GM19240 (cell line): ENCODE measurements at regions not wholly inside any gene's neighbourhood (a gene's known extent, or its start where the extent isn't known, plus 50 kb on each side); places are given as distances from the start of the nearest gene placed in this dataset.
"Not testable (repeated sequence)": the region's sequence is repeated elsewhere in the genome, so short reads cannot be mapped to it uniquely, and the experiment has no call there.

Experiments
- DNase-seq: peaks from one replicate; pipeline ENCODE4 v3.0.0; 2011; ENCODE audit warnings: low spot score; ENCODE audit not compliant: insufficient read length

DNA sequence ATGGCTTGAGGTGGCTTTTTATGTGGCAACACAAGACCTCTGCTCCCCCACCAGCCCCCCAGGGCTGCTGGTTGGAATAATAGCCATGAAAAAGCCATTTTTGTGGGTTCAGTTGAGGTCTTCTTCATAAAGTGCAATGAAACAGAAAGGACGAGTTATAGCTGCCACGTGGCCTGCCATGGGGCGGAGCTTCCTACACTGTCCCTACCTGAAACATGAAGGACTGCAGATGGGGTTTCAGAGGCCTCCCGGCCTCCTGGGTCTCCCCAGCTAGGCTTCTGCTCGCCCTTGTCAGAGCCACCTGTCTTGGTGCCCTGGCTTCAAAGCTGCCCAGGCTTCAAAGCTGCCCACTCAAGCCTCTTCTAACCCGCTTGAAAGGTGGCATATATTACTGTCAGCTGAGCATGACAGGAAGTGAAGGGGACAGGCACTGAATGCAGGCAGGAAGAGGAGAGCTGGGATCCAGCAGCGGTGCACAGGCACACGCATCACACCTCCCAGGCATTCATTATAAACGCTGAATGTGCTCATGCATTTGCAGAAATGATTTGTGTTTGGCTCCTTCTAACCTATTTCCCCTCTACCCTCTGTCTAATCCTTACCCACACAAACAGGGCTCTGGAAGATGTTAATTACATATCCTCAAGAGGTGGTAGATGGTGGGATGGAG, 245.9 kb upstream of the PODXL start:
- DNase-seq = no peak

DNA sequence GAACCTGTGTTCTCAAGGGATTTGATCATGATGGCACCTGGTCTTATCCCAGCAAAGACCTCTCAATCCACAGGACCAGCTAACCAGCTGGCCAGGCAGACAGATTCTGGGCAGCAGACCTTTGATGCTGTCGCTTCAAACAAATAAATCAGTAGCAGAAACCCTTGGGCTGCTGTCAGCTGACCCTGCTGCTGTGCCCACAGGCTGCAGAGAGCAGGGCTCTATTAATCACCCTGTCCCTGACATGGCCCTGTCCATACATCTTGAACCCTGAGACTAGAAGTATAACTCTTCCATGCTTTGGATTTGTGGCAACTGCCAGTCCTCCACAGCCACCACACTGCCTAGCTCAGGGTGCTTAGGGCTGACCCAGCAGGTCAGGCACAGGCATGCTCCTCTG, 244.1 kb upstream of the PODXL start:
- DNase-seq = no peak

DNA sequence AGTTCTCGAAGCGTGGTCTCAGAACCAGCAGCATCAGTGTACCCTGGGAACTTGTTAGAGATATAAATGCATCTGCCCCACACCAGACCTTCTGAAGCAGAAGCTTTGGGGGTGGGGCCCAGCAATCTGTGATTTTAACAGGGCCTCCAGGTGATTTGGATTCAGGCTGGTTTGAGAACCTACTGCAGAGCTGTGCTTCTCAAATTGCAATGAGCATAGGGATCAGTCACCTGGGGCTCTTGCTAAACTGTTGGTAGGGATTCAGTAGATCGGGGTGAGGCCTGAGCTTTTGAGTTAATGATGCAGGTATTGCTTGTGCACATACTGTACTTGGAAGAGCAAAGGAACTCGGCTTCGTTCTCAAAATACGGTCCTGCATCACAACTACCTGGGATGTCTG, 243.6 kb upstream of the PODXL start:
- DNase-seq = no peak

DNA sequence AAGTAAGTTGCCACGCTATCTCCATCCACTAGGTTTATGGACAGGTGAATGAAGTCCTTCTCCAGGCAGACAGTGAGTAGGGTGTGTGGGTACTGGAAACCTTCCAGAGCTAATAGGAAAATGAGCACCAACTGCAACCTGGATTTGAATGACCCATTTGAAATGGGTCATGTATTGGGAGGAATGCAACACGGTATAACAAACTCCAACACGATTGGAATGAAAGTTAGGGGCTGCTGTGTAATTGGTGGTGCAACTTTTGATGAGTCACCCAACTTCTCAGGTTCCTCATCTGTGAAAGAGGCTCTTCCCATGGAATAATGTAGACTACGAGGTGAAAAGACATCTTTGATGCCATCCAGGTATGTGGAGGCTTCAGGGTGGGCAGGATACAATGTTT, 241.4 kb upstream of the PODXL start:
- DNase-seq = no peak

DNA sequence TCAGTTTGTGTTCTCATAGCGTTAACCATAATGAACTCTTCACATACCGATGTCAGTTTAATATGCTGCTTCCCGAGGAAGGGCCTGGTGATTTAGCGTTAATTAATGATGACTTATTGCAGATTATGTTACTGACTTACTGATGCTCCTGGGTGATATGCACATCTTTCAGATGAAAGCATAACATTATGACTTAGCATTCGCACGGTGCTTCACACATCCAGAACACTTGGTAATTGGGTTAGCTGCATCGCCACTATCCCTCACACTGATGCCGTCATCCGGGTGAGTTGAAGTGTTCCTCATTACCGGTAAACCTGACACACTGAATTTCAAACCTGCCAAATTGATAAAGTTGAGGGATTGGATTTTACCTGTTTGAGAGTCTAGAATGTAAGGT, 239.0 kb upstream of the PODXL start:
- DNase-seq = no peak

GRCh38 chr7:131792311-131792710, 235.9 kb upstream of the PODXL start:
- no peak for DNase-seq

DNA sequence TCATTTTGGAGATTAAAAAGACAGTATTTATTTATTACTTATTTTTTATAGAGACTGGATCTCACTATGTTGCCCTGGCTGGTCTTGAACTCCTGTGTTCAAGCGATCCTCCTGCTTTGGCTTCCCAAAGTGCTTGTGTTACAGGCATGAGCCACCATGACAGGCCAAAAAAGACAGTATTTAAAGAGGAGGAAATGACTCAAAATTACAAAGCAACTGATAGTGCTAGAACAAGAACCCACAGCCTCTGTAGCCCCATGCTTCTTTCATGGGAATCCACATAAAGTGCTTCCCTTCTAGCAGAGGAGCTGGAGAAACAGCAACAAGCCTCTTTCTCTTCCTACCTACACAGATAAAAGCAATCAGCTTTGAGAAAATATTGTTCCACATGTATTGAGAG, 230.7 kb upstream of the PODXL start:
- DNase-seq = no peak

DNA sequence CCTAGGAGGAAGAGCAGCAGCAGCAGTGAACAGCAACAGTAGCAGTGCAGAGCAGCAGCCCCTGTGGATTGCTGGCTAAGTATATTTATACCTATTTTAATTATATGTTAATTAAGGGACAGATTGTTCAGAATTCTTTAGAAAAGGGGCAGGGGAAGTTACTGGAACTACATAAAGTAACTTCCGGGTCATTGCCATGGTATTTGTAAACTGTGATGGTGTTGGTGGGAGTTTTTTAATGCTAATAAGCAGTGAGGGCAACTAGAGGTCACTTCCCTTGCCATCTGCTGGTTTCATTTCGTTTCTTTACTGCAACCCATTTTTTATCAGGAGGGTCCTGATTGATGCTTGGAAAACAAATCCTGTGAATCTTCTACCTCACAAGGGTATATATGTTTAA, 229.8 kb upstream of the PODXL start:
- no peak for DNase-seq

DNA sequence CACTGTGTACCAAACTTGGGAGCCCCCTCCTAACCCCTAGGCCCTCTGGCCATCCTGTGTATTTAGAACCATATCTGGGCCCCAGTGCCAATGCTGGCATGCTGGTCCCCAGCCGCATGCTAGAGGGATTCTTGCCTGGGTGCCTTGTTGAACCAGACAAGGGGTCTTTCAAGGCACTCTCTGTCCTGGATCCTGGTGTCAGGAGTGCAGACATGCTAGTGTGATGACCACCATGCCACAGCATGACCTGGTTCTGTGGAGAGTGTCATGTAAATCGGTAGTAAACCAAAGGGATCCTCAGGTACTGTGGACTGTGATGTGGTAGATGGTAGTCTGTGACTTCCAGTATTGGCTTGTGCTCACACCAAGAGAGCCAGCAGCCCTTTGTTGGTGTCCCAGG, 222.2 kb upstream of the PODXL start:
- no peak for DNase-seq

DNA sequence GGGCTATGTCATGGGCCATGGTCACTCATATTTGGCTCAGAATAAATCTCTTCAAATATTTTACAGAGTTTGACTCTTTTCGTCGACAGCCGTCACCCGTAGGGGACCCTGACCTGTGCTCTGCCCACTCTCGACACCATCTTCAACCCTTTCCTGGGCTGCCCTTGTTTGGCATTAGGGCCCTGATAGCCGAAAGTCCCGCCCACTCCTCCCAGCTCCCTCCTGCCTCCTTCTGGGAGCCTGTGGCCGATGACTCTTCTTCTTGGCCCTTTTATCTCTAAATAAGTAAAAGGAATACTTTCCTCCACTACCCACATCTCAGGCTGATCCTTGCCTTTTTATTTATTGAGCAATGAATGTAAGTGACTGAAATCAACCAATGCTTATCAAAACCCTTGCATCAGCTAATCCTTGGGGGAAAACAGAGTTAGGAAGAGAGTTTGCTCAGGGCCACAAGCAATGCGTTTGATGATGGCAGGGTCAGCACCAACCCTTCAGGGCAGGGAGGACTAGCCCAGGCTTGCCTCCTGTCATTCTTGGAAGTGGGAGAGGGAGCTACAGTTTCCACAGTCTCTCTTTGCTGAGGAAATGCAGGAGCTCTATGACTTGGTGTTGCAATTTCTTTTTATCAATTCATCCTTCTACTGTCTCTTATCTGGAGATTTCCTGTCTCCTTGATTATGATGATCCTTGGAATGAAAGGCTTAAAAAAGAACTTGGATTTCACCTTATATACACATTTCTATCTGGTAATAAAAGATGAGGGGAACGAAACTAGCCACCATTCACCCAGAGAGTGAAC, 218.2 kb upstream of the PODXL start:
- DNase-seq = no peak

DNA sequence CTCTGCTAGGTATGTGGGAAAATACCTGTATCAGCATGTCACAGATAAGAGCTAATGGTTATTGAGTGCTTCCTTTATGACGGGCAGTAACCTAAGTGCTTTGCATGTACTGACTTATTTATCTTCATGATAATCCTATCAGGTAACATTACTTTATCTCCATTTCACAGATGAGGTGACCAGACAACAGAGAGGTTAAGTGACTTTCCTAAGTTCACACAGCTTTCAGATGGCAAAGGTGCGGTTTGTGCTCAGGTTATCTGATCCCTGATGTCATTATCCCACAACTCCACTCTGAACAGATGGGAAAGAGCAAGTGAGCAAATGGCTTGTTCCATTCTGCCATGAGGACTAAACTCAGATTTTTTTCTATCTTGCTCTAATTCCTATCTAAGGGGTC, 217.0 kb upstream of the PODXL start:
- DNase-seq = no peak

- no peak for DNase-seq
These were observed 212.8 kb upstream of the PODXL start for GRCh38 chr7:131769241-131769640.

DNA sequence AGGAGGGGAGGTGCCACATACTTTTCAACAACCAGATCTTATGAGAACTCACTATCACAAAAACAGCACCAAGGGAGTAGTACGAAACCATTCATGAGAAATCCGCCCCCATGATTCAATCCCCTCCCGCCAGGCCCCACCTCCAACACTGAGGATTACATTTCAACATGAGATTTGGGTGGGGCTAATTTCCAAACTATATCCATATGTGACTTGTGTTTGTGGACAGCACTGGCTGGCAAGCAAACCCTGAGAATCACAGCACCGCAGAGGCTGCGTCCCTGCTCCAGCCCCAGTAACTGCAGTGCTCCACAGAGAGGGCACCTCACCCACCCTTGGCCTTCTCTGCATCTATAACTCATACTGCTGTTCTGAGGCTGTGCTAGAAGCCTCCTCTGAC, 211.2 kb upstream of the PODXL start:
- no peak for DNase-seq

- DNase-seq = no peak
These were observed 209.1 kb upstream of the PODXL start for GRCh38 chr7:131765575-131765974.

- DNase-seq = no peak
These were observed 207.8 kb upstream of the PODXL start for GRCh38 chr7:131764143-131764775.

GRCh38 chr7:131762753-131763152, 206.3 kb upstream of the PODXL start:
- no peak for DNase-seq

DNA sequence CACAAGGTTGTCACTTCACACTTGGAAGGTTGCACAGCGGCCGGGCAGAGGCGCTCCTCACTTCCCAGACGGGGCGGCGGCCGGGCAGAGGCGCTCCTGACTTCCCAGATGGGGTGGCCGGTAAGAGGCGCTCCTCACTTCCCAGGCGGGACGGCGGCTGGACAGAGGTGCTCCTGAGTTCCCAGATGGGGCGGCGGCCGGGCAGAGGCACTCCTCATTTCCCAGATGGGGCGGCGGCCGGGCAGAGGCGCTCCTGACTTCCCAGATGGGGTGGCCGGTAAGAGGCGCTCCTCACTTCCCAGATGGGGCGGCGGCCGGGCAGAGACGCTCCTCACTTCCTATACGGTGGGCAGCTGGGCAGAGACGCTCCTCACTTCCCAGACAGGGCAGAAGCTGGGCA, 199.4 kb upstream of the PODXL start:
- DNase-seq = not testable (repeated sequence)

DNA sequence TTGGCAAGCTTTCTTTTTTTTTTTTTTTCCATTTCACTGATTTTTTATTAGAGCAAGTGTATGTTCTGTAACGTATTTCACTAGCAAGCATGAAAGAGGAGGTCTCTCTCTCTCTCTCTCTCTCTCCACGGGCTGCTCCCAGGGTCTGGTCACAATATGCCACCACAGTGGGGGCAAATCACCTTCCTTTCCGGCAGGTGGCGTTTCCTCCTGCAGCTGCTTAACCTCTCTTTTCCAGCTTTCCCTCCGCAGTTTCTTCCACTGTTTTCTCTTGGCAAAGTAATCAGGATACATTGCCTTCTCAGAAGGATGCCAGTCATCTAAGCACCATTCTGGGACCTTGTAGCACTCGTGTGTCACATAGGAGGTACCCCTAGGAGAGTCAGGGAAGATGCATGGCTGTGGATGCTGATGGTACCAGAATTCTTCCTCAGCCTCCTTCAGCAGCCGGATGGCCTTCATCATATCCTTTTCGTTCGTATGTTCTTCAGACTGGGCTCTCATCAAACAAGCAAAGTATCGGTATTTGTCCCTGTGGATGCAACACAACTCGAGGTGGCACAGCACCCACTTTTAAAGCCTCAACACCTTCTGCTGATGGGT, 197.3 kb upstream of the PODXL start:
- no peak for DNase-seq

- no peak for DNase-seq
These were observed 191.3 kb upstream of the PODXL start for GRCh38 chr7:131747658-131748232.

DNA sequence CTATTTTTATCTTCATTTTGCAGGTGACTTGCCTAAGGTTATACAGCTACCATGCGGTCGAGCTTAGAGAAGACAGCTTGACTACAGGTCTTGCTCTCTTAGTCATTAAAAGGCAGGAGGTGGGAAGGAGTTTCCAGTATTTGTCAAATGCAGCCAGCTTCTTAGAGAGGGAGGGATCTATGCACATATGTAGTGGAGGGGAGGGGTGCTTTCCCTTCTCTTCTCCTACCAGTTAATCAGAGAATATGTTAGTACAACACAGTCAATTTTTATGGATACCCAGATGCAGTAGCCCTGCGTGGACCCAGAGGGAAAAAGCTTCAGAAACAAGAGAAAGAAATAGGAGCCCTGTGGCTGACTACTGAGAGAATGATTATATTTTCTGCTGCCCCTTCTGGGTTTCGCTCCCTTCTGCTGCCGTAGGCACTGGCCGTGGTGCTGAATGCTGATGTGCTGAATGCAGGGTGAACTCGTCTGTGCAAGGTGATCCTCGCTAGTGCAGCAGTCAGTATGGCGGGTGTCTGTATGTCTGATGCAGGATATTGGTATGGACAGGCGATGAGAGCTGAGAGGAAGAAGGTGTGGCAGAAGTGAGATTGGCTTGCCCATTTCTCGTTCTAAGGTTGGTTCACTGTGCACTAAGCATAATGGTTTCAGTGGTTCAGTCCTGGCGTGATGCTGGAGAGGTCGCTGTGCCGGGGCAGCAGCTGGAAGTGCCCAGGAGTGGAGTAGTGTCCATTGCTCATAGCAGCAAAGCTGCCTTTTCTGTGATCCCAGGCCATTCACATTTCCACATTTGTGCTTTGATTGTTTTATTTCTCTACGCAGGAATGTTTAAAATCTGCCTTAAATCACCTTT, 189.2 kb upstream of the PODXL start:
- no peak for DNase-seq

DNA sequence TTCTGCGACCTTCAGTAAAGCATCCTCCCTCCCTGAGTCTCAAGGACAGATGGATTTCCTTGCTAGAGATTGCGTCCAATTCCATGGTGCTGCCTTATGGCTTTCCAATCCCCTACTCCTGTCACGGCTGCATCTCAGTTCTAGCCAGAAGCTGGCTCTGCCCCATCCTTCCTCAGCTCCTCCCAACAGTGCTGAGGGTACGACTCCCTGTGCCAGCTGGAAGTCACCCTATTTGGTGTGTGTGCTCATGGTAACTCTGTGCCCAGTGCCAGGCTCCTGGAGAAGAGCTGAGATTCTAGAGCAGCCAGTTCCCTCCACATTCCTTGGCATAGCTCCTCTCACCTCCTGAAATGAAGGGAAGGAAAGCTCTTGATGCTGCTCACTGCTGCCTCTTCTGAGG, 185.0 kb upstream of the PODXL start:
- DNase-seq = no peak
